HG03571 (cell line): ENCODE measurements at regions not wholly inside any gene's neighbourhood (a gene's known extent, or its start where the extent isn't known, plus 50 kb on each side); places are given as distances from the start of the nearest gene placed in this dataset.
"Not testable (repeated sequence)": the region's sequence is repeated elsewhere in the genome, so short reads cannot be mapped to it uniquely, and the experiment has no call there.

ENCODE experiments used
- ATAC-seq: cut with Tn5 transposase; IDR thresholded peaks from one replicate; pipeline ENCODE4 v1.9.1; 2021; ENCODE audit not compliant: unreplicated experiment

DNA sequence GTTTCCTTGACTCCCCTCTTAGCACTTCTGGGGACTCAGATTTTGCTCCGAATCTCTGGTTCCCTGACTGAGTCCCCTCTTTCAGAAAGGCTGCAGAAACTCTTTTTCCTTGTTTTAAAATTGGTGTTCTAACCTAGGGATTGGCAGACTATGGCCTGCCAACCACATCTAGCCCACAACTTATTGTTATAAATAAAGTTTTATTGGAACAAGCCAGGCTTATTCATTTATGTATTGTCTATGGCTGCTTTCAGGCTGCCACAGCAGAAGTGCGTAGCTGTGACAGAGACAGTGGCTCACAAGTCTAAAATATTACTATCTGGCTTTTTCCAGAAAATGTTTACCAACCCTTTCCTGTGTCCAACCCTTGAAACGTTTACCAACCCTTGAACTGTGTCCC, 81.7 kb downstream of the IER5 start:
- no peak for ATAC-seq

DNA sequence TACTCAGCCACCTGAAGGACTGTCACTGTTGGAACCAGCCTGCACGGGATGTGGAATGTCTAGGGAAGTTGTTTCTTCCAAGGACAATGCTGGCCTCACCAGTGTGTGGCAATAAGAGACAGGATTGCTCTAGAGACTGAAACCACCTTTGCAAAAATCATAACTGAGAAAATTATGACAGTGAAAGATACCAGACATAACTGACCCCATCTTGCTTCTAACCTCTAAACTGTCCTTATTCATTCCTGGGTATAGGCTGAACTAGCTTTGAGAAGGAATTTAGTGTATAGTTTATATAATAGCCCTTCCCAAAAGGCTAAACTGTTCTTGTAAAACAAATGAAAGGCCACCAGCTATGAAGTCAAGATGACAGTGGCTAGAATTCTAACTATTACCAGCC, 83.6 kb downstream of the IER5 start:
- ATAC-seq: no peak

DNA sequence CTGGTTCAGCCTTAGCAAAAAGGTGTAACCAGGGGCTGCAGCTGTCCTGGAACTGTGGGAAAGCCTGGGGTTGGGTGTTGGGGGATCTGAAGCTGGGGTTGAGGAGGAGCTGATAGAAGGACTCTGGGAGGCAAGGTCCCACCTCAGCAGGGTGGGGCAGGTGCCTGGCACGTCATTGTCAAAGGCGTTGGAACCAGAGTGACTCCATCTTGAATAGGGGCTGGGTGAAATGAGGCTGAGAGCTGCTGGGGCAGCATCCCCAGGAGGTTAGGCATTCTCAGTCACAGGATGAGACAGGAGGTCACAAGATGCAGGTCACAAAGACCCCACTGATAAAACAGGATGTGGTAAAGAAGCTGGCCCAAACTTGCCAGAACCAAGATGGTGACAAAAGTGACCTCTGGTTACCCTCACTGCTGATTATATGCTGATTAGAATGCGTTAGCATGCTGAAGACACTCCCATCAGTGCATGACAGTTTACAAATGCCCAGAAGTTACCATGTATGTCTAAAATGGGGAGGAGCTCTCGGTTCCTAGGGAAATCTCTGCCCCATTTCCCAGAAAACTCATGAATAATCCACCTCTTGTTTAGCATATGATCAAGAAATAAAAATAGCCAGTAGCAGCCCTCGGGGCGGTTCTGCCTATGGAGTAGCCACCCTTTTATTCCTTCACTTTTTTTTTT, 85.4 kb downstream of the IER5 start:
- no peak for ATAC-seq

GRCh38 chr1:181174861-181175260, 86.4 kb downstream of the IER5 start:
- ATAC-seq: no peak

GRCh38 chr1:181175356-181175910, 86.9 kb downstream of the IER5 start:
- no peak for ATAC-seq

DNA sequence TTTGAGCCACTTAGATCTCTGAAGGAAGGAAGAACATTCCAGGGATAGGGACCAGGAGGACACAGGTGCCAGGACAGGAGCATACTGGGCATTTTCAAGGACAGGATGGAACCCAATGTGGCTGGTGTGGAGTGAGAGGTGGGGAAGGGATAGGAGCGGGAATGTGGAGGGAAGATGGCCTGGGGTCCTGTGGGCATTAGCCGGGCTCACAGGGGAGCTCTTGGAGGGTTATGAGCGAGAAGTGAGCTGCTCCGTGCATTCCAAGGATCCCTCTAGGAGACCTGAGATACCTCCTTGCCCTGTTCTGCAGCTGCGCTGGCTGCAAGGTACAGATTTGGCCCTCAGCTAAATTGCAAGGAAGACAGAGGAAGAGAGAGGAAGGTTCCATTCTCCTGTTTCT, 87.5 kb downstream of the IER5 start:
- no peak for ATAC-seq

GRCh38 chr1:181178241-181178879, 89.9 kb downstream of the IER5 start:
- ATAC-seq: no peak

- ATAC-seq: no peak
Observed at GRCh38 chr1:181179279-181179986, 90.9 kb downstream of the IER5 start.

DNA sequence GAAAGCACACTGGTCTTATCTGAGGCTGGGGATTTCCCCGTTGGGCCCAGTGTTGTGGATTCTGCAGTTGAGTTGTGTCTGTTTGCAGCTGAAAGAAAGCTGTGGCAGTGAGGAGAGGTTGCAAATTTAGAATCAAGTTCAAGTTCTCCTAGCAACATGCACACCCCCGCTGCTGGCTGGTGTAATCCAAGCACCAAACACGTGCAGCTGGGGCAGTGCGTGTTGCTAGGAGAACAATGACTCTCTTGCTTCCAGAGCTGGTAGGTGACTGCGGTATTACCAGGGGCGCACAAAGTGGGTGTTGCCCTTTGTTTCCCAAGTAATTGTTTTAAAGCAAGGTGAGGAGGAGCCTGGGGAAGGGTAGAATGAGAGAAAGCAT, 91.5 kb downstream of the IER5 start:
- no peak for ATAC-seq

DNA sequence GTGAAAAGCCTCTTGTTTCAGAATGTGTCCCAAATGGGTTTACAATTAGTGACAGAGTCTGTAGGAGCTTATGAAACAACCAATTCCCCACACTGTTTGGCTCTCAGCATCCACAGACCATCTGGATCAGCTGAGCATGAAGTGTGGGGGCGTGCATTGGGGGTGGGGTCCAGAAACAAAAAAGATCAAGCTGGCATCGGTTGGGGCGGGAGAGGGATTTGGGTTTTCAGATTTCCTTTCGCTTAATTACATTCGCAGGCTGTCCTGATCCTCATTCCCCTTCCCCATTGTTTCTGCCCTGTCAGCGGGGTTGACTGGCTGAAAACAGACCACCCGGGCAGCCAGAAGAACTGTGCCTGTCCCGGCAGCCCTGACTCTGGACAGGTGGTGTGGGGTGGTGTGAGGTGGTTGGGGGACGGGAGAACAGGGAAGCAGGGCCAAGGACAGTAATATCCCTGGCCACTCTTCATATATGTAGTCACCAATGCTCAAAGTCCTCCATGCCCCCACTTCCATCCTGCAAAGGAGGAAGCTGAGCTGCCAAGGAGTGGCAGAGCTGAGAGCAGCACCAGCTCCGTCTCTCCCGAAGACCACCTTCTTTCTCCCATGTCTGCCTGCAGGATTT, 92.0 kb downstream of the IER5 start:
- no peak for ATAC-seq

DNA sequence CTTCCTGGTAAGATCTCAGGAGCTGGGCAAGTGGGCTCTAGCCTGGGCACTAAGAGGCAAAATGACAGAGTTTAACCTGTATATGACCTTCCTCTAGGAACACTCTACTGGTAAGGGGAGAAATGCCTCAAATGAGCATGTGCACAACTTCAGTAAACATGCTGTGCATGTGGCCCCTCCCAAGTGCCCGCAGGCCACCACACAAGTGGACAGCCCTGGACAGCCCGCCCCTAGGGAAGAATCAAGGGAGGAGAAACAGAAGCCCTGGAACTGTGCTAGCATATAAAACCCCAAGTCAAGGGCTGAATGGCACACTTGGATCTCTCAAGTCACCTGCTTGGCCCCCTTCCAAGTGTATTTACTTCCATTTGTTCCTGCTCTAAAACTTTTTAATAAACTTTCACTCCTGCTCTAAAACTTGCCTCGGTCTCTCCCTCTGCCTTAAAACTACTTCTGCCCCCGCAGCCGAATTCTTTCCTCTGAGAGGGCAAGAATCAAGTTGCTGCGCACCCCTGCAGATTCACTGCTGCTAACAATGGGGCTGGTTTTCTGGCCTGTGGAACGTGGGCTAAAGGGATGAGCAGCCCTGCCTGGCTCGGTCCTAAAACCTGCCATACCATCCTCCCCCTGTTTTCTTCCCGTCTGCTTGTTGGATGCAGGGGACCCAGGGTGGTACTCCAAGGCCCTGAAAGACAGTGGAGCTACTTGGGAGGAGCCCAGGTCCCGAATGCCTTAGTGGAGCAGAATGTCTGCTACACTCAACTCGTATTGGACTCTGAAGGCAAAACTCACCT, 93.5 kb downstream of the IER5 start:
- ATAC-seq: no peak

GRCh38 chr1:181184621-181185020, 96.1 kb downstream of the IER5 start:
- no peak for ATAC-seq

DNA sequence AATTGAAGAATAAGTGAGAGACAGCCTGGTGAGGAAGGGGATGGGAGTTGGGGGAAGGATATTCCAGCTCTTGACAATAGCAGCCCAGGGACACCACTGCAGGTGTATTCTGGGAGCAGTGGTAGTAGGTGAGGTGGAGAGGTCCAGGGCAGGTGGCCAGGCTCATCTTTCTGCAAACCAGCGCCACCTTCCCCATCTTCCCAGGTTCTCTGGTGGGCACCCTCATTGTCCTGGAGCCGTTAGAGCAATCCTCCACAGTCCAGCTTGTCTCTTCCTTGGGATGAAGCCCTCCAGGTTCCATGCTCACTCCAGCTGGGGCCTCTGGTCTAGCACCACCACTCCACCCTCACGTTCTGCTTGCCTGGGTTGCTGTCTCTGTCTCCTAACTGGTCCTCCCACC, 97.0 kb downstream of the IER5 start:
- ATAC-seq: no peak

DNA sequence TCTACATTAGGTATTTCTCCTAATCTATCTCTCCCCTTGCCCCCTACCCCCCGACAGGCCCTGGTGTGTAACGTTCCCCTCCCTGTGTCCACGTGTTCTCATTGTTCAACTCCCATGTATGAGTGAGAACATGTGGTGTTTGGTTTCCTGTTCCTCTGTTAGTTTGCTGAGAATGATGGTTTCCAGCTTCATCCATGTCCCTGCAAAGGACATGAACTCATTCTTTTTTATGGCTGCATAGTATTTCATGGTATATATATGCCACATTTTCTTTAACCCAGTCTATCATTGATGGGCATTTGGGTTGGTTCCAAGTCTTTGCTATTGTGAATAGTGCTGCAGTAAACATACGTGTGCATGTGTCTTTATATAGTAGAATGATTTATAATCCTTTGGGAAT, 97.6 kb downstream of the IER5 start:
- not testable (repeated sequence) for ATAC-seq

GRCh38 chr1:181187337-181188126, 99.0 kb downstream of the IER5 start:
- ATAC-seq: no peak

DNA sequence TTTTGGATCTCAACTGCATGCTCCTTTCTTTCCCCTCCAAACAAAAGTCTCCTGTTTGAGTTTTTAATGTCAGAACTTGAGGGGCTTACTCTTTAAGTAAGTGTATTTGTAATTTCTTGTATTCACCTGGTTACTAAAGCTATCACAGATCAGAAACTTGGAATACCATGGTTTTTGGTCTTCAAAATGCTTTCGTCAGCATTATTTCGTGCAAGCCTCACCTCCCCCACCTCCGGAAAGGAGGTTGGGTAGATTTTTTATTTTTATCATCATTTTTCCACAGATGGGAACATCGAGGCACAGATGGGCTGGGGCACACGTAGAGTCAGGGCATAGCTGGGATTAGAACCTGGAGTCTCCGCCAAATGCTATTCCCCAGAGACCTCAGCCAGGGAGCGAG, 100.7 kb downstream of the IER5 start:
- no peak for ATAC-seq

DNA sequence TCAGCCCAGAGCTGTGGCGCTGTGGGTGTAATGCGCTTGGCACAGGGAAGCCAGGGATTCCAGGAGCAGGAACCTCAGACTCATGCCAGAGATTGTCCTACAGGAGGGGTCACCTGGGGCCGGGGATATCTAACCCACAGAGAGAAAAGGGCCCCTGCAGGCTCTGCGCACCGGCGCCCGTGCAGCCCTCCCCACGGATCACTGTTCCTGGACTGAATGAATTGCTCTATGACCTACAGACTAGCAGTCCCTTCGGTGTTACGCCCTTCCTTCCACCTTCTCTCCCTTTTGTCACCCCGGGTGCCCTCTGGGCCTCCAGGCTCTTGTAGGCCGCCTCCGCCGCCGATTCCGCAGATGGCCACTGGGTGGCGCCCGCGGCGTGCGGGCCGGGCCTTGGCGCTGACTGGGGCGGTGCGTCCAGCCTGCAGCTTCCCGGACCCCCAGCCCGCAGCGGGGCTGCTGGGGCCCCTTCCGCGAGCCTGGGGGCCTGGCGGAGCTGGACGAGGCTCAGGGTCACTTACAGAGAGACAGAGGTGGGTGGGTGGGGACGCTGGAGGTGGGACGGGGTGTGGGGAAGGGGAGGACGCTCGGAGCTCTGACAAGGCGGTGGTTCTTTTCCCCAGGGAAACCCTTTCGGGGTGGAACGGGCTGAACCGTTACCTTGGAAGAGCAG, 101.3 kb downstream of the IER5 start:
- no peak for ATAC-seq

DNA sequence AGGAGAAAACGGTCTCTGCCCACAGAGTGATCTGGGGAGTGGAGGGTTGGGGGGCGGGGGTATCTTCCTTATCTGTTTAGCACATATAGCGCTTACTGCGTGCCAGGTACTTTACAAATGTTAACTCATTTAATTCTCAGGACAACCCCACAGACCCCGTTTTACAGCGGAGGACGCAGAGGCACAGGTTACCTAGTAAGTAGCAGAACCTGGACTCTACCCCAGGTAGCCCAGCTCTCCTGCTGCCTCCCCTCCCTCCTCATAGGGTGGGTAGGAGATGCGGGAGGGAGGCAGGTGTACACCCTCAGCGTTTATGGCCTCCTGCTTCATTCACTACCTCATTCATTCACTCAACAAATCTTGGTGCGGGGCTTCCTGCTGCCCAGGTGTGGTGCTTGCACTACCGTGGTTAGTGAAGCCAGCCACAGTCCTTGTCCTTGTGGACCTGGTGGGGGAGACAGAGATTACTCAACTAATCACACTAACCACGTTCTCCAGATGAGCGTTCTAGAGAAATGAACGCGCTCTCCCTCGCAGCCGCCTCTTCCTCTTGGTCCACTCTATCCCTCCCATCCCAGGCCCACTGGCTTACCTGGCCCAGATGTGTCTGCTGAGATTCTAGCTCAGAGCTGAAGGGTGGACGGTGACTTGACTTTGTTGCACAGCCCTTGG, 102.0 kb downstream of the IER5 start:
- ATAC-seq: no peak

- no peak for ATAC-seq
Observed at GRCh38 chr1:181191494-181192040, 103.1 kb downstream of the IER5 start.
